DOHH2 (cell line): ENCODE measurements at regions not wholly inside any gene's neighbourhood (a gene's known extent, or its start where the extent isn't known, plus 50 kb on each side); places are given as distances from the start of the nearest gene placed in this dataset.

Experiments
- EZH2phosphoT487 ChIP-seq: fragments of 200-600 bp; sonication (generic); IDR thresholded peaks from 2 replicates; pipeline ENCODE4 v1.6.1; 2017; ENCODE audit warnings: borderline replicate concordance, mild to moderate bottlenecking, antibody characterized with exemption, low read length, moderate library complexity, mixed read lengths
- TF ChIP-seq, protein P1 (sequence below): fragments of 200-600 bp; sonication (generic); IDR thresholded peaks from one replicate; pipeline ENCODE4 v1.5.1; 2014; ENCODE audit warnings: antibody characterized with exemption, mild to moderate bottlenecking, low read depth, low read length; ENCODE audit not compliant: poor library complexity, severe bottlenecking

DNA sequence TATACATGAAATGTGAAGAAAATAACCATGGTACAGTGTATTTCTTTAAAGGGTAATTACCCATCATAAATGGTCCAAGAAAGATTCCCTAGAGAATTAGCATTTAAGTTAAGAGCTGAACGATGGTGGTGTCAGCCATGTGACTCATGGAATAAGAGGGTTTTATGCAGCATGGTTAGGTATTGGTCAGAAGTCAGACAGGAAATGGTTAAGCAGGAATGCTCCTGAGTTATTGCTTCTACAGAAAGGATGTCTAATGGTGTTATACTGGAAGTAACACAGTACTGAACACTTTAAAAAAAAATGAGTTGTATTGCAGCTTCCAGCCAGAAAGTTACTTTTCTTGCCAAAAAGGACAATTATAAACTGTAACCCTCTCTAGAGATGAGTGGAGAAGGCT, 72.7 kb upstream of the UBE2E3 start:
- TF ChIP-seq, protein P1, sequence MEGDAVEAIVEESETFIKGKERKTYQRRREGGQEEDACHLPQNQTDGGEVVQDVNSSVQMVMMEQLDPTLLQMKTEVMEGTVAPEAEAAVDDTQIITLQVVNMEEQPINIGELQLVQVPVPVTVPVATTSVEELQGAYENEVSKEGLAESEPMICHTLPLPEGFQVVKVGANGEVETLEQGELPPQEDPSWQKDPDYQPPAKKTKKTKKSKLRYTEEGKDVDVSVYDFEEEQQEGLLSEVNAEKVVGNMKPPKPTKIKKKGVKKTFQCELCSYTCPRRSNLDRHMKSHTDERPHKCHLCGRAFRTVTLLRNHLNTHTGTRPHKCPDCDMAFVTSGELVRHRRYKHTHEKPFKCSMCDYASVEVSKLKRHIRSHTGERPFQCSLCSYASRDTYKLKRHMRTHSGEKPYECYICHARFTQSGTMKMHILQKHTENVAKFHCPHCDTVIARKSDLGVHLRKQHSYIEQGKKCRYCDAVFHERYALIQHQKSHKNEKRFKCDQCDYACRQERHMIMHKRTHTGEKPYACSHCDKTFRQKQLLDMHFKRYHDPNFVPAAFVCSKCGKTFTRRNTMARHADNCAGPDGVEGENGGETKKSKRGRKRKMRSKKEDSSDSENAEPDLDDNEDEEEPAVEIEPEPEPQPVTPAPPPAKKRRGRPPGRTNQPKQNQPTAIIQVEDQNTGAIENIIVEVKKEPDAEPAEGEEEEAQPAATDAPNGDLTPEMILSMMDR = no peak
- no peak for TF ChIP-seq EZH2phosphoT487
